GM23338 (cell line): ENCODE measurements at regions not wholly inside any gene's neighbourhood (a gene's known extent, or its start where the extent isn't known, plus 50 kb on each side); places are given as distances from the start of the nearest gene placed in this dataset.

Experiments
- ATAC-seq: fragments of 200-7000 bp; cut with Tn5 transposase; 3 replicates; pipeline ENCODE4 v1.9.1; 2020
- DNase-seq: peaks from one replicate; pipeline ENCODE4 v3.0.0-alpha.2; 2015; ENCODE audit warnings: low spot score
- H2AFZ ChIP-seq: fragments of 200-600 bp; sonication (generic); 2 replicates; pipeline ENCODE4 v1.8.0; 2016; ENCODE audit warnings: antibody characterized with exemption, mild to moderate bottlenecking, moderate library complexity
- H3F3A ChIP-seq: fragments of 200-600 bp; sonication (generic); replicated peaks from 2 replicates; pipeline ENCODE4 v1.8.0; 2017; ENCODE audit warnings: antibody characterized with exemption, mixed run types, low read depth
- H3K27ac ChIP-seq: fragments of 200-600 bp; sonication (generic); 2 replicates; pipeline ENCODE4 v1.6.1; 2016; ENCODE audit warnings: low read depth
- H3K27me3 ChIP-seq: fragments of 200-600 bp; sonication (generic); 2 replicates; pipeline ENCODE4 v1.8.0; 2016; ENCODE audit warnings: mild to moderate bottlenecking, mixed run types, moderate library complexity; ENCODE audit not compliant: insufficient read depth
- H3K36me3 ChIP-seq: fragments of 200-600 bp; sonication (generic); 2 replicates; pipeline ENCODE4 v1.8.0; 2016; ENCODE audit warnings: mild to moderate bottlenecking; ENCODE audit not compliant: insufficient read depth
- H3K4me1 ChIP-seq: fragments of 200-600 bp; sonication (generic); 2 replicates; pipeline ENCODE4 v1.8.0; 2016; ENCODE audit warnings: mild to moderate bottlenecking, moderate library complexity; ENCODE audit not compliant: insufficient read depth
- H3K4me2 ChIP-seq: fragments of 200-600 bp; sonication (generic); 2 replicates; pipeline ENCODE4 v1.7.1; 2017; ENCODE audit warnings: mixed run types
- H3K4me3 ChIP-seq: fragments of 200-600 bp; sonication (generic); 2 replicates; pipeline ENCODE4 v1.6.1; 2016; ENCODE audit warnings: mixed run types
- H3K79me2 ChIP-seq: fragments of 200-600 bp; sonication (generic); replicated peaks from 2 replicates; pipeline ENCODE4 v1.8.0; 2017; ENCODE audit warnings: mild to moderate bottlenecking; ENCODE audit not compliant: insufficient read depth
- H3K9me2 ChIP-seq: fragments of 200-600 bp; sonication (generic); 2 replicates; pipeline ENCODE4 v1.8.0; 2017; ENCODE audit not compliant: insufficient read depth
- H4K20me1 ChIP-seq: fragments of 200-600 bp; sonication (generic); replicated peaks from 2 replicates; pipeline ENCODE4 v1.8.0; 2017; ENCODE audit warnings: mild to moderate bottlenecking; ENCODE audit not compliant: insufficient read depth
- H3K27ac Mint-ChIP-seq: 2 replicates; pipeline ENCODE4 v1.8.0; 2020; ENCODE audit warnings: inconsistent platforms, mild to moderate bottlenecking, moderate library complexity, mixed read lengths
- H3K27me3 Mint-ChIP-seq: 3 replicates; pipeline ENCODE4 v1.8.0; 2022; ENCODE audit warnings: low read depth, mild to moderate bottlenecking, moderate library complexity, mixed read lengths, inconsistent platforms; ENCODE audit not compliant: insufficient read depth, poor library complexity
- H3K36me3 Mint-ChIP-seq: 3 replicates; pipeline ENCODE4 v1.8.0; 2021; ENCODE audit warnings: low read depth, mild to moderate bottlenecking, inconsistent platforms, moderate library complexity, mixed read lengths
- H3K4me1 Mint-ChIP-seq: 3 replicates; pipeline ENCODE4 v1.8.0; 2020; ENCODE audit warnings: mild to moderate bottlenecking, inconsistent platforms, mixed read lengths
- H3K4me3 Mint-ChIP-seq: 3 replicates; pipeline ENCODE4 v1.8.0; 2021; ENCODE audit warnings: moderate library complexity, mild to moderate bottlenecking, inconsistent platforms, mixed read lengths
- H3K9me3 Mint-ChIP-seq: 3 replicates; pipeline ENCODE4 v1.8.0; 2020; ENCODE audit warnings: moderate library complexity, mild to moderate bottlenecking, inconsistent platforms, mixed read lengths
- CREB1 ChIP-seq: fragments of 250-450 bp; sonication (Bioruptor Pico); IDR thresholded peaks from 2 replicates; pipeline ENCODE4 v1.5.0; 2020; ENCODE audit warnings: low read depth, mild to moderate bottlenecking, moderate library complexity
- CTCF ChIP-seq, 2 experiments: fragments of 200-600 bp in 1 of 2; sonication (generic) in 1 of 2; conservative IDR thresholded peaks; 2 replicates each; pipeline versions ENCODE4 v1.5.1 to v1.6.1; 2016 to 2017; ENCODE audit warnings: antibody characterized with exemption in 2 of 2, low read depth in 2 of 2, mild to moderate bottlenecking in 2 of 2, moderate library complexity in 1 of 2
- ETS1 ChIP-seq: IDR thresholded peaks from 2 replicates; pipeline ENCODE4 v1.6.1; 2016; ENCODE audit warnings: antibody characterized with exemption
- EZH2 ChIP-seq: fragments of 200-600 bp; sonication (generic); IDR thresholded peaks from one replicate; pipeline ENCODE4 v1.8.0; 2017; ENCODE audit warnings: antibody characterized with exemption, mild to moderate bottlenecking, low read depth; ENCODE audit not compliant: unreplicated experiment
- EZH2phosphoT487 ChIP-seq: fragments of 200-600 bp; sonication (generic); IDR thresholded peaks from one replicate; pipeline ENCODE4 v1.8.1; 2018; ENCODE audit warnings: antibody characterized with exemption; ENCODE audit not compliant: unreplicated experiment
- JUNB ChIP-seq: IDR thresholded peaks from one replicate; pipeline ENCODE4 v1.6.1; 2016; ENCODE audit warnings: antibody characterized with exemption; ENCODE audit not compliant: unreplicated experiment
- NANOG ChIP-seq: IDR thresholded peaks from 2 replicates; pipeline ENCODE4 v1.6.1; 2016; ENCODE audit warnings: antibody characterized with exemption, borderline replicate concordance
- POLR2AphosphoS5 ChIP-seq: IDR thresholded peaks from 2 replicates; pipeline ENCODE4 v1.6.1; 2016; ENCODE audit warnings: antibody characterized with exemption, low read depth
- REST ChIP-seq: IDR thresholded peaks from one replicate; pipeline ENCODE4 v1.6.1; 2018; ENCODE audit warnings: antibody characterized with exemption; ENCODE audit not compliant: unreplicated experiment
- STAT1 ChIP-seq: IDR thresholded peaks from one replicate; pipeline ENCODE4 v1.6.1; 2016; ENCODE audit warnings: antibody characterized with exemption; ENCODE audit not compliant: unreplicated experiment
- ZNF114 ChIP-seq: fragments of 250-450 bp; sonication (Bioruptor Pico); IDR thresholded peaks from 2 replicates; pipeline ENCODE4 v1.5.0; 2020; ENCODE audit warnings: mild to moderate bottlenecking, moderate library complexity
- ZNF331 ChIP-seq: fragments of 250-450 bp; sonication (Bioruptor Pico); IDR thresholded peaks from 2 replicates; pipeline ENCODE4 v1.5.0; 2020; ENCODE audit warnings: low read depth, mild to moderate bottlenecking, moderate library complexity
- ZNF462 ChIP-seq: fragments of 250-450 bp; sonication (Bioruptor Pico); IDR thresholded peaks from 2 replicates; pipeline ENCODE4 v1.5.0; 2020; ENCODE audit warnings: mild to moderate bottlenecking, moderate library complexity

GRCh38 chr5:133742431-133742988, 130.2 kb upstream of the FSTL4 start:
- H4K20me1 ChIP-seq = no peaks in the 10 kb centered on the region
- Mint-ChIP-seq H3K36me3 (no peaks in the 10 kb centered on the region), H3K27me3 (no peaks in the 10 kb centered on the region), H3K9me3 (peaks cover 2% of the 10 kb centered on the region; the same call in 1 of the 3 replicates), H3K4me3 (no peak overlapping the region), H3K27ac (no peak overlapping the region), H3K4me1 (no peaks in the 10 kb centered on the region)
- no peaks in the 10 kb centered on the region for H3F3A ChIP-seq
- ATAC-seq (no peak), DNase-seq (no peak)
- H3K27me3 ChIP-seq = no peaks in the 10 kb centered on the region
- no peaks in the 10 kb centered on the region for H3K79me2 ChIP-seq
- no peaks in the 10 kb centered on the region for H3K36me3 ChIP-seq
- no peak overlapping the region for H3K4me2 ChIP-seq
- H2AFZ ChIP-seq = no peak overlapping the region
- H3K4me3 ChIP-seq = no peak overlapping the region
- no peak overlapping the region for H3K27ac ChIP-seq
- H3K9me2 ChIP-seq = no peaks in the 10 kb centered on the region
- H3K4me1 ChIP-seq = no peaks in the 10 kb centered on the region
- no peak for TF ChIP-seq EZH2phosphoT487
- no peak for TF ChIP-seq ZNF462 (CRISPR knock-in tag)
- no peak for TF ChIP-seq CREB1
- no peak for TF ChIP-seq POLR2AphosphoS5
- TF ChIP-seq CTCF (conservative IDR thresholded peaks at IDR 0.05; ENCODE audit: low read depth in 2 of 2) = no peak
- no peak for TF ChIP-seq NANOG
- no peak for TF ChIP-seq REST
- no peak for TF ChIP-seq STAT1
- TF ChIP-seq ETS1 = no peak
- no peak for TF ChIP-seq EZH2
- no peak for TF ChIP-seq JUNB
- no peak for TF ChIP-seq ZNF114 (CRISPR knock-in tag)
- TF ChIP-seq ZNF331 (CRISPR knock-in tag) = no peak
